ENCODE measurements at regions not wholly inside any gene's neighbourhood (a gene's known extent, or its start where the extent isn't known, plus 50 kb on each side); places are given as distances from the start of the nearest gene placed in this dataset.

GRCh38 chr4:167711517-167711916, 380.8 kb upstream of the ANXA10 start:
- DNase-seq = no peak

GRCh38 chr4:167713756-167714155, 378.6 kb upstream of the ANXA10 start:
- no peak for DNase-seq

GRCh38 chr4:167715176-167715575, 377.2 kb upstream of the ANXA10 start:
- no peak for DNase-seq

- no peak for DNase-seq
These were observed 374.8 kb upstream of the ANXA10 start for GRCh38 chr4:167717495-167717894.

GRCh38 chr4:167721617-167722486, 370.5 kb upstream of the ANXA10 start:
- no peak for DNase-seq

GRCh38 chr4:167722487-167722808, 369.9 kb upstream of the ANXA10 start:
- no peak for DNase-seq

GRCh38 chr4:167724941-167725340, 367.4 kb upstream of the ANXA10 start:
- no peak for DNase-seq

GRCh38 chr4:167730769-167731168, 361.6 kb upstream of the ANXA10 start:
- DNase-seq = no peak

GRCh38 chr4:167745024-167745687, 347.2 kb upstream of the ANXA10 start:
- no peak for DNase-seq

- DNase-seq = no peak
These were observed 325.1 kb upstream of the ANXA10 start for GRCh38 chr4:167767281-167767680.

GRCh38 chr4:167774646-167775045, 317.7 kb upstream of the ANXA10 start:
- DNase-seq = no peak

- no peak for DNase-seq
These were observed 317.0 kb upstream of the ANXA10 start for GRCh38 chr4:167775375-167775774.

- DNase-seq = no peak
These were observed 313.1 kb upstream of the ANXA10 start for GRCh38 chr4:167779280-167779679.

GRCh38 chr4:167779864-167780263, 312.5 kb upstream of the ANXA10 start:
- DNase-seq = no peak

GRCh38 chr4:167784826-167785225, 307.5 kb upstream of the ANXA10 start:
- DNase-seq = no peak

- DNase-seq = no peak
These were observed 306.8 kb upstream of the ANXA10 start for GRCh38 chr4:167785523-167785922.

GRCh38 chr4:167786504-167786903, 305.8 kb upstream of the ANXA10 start:
- DNase-seq = no peak

- DNase-seq = no peak
These were observed 305.1 kb upstream of the ANXA10 start for GRCh38 chr4:167787231-167787630.

GRCh38 chr4:167802463-167803212, 289.7 kb upstream of the ANXA10 start:
- DNase-seq = no peak

- no peak for DNase-seq
These were observed 280.4 kb upstream of the ANXA10 start for GRCh38 chr4:167811958-167812357.

GRCh38 chr4:167826281-167826680, 266.1 kb upstream of the ANXA10 start:
- DNase-seq = no peak

GRCh38 chr4:167831855-167832254, 260.5 kb upstream of the ANXA10 start:
- no peak for DNase-seq

GRCh38 chr4:167838686-167839085, 253.7 kb upstream of the ANXA10 start:
- DNase-seq = no peak

- DNase-seq = no peak
These were observed 249.8 kb upstream of the ANXA10 start for GRCh38 chr4:167842487-167842886.

Measured in femur (tissue), 1 donor.